ENCODE measurements at regions not wholly inside any gene's neighbourhood (a gene's known extent, or its start where the extent isn't known, plus 50 kb on each side); places are given as distances from the start of the nearest gene placed in this dataset.

GRCh38 chr10:125605167-125605566 lies 77.8 kb downstream of the TEX36 start:
- Histone ChIP-seq H3K4me3 (no peak overlapping the region), H3K27ac (ENCODE audit: low read depth in 1 of 2, low read length in 1 of 2) (no peak overlapping the region)
- TF ChIP-seq CTCF (IDR thresholded peaks at IDR 0.05; ENCODE audit: control extremely low read depth, extremely low read depth), result no peak

GRCh38 chr10:125602825-125603224 lies 80.1 kb downstream of the TEX36 start:
- Histone ChIP-seq H3K36me3 (ENCODE audit: control insufficient read depth in 4 of 4, insufficient read depth in 4 of 4, low read length in 4 of 4) (no peaks in the 10 kb centered on the region), H3K27ac (ENCODE audit: low read depth in 1 of 2, low read length in 1 of 2) (no peak overlapping the region), H3K27me3 (ENCODE audit: control insufficient read depth in 3 of 3, insufficient read depth in 3 of 3, low read length in 2 of 3) (no peaks in the 10 kb centered on the region), H3K4me3 (no peak overlapping the region), H3K4me1 (ENCODE audit: control insufficient read depth in 5 of 5, insufficient read depth in 5 of 5, low read length in 5 of 5) (no peaks in the 10 kb centered on the region), H3K9me3 (ENCODE audit: control insufficient read depth in 4 of 4, insufficient read depth in 3 of 4, low read length in 3 of 4) (peaks cover 0 to 11% (median 4%) of the 10 kb centered on the region in 4 donors), H3K9ac (ENCODE audit: insufficient read depth in 1 of 2, low read length in 2 of 2) (no peak overlapping the region)
- ATAC-seq (ENCODE audit: insufficient read depth, low FRiP score) (no peak), DNase-seq (no peak)
- WGBS, 2 donors, result 88 to 89% methylated on average over 13 of the region's 13 CpGs
- TF ChIP-seq CTCF (IDR thresholded peaks at IDR 0.05; ENCODE audit: control extremely low read depth, extremely low read depth), result no peak

More at GRCh38 chr10:125605167-125605566, 77.8 kb downstream of the TEX36 start:
- 87 to 91% methylated on average over 4 of the region's 4 CpGs for WGBS, 2 donors
- DNase-seq (no peak), ATAC-seq (ENCODE audit: insufficient read depth, low FRiP score) (no peak)
- H3K9me3 ChIP-seq (ENCODE audit: control insufficient read depth in 4 of 4, insufficient read depth in 3 of 4, low read length in 3 of 4), result peaks cover 0 to 7% (median 1%) of the 10 kb centered on the region in 4 donors
- no peaks in the 10 kb centered on the region for H3K4me1 ChIP-seq (ENCODE audit: control insufficient read depth in 5 of 5, insufficient read depth in 5 of 5, low read length in 5 of 5)
- H3K9ac ChIP-seq (ENCODE audit: insufficient read depth in 1 of 2, low read length in 2 of 2), result no peak overlapping the region
- no peaks in the 10 kb centered on the region for H3K36me3 ChIP-seq (ENCODE audit: control insufficient read depth in 4 of 4, insufficient read depth in 4 of 4, low read length in 4 of 4)
- H3K27me3 ChIP-seq (ENCODE audit: control insufficient read depth in 3 of 3, insufficient read depth in 3 of 3, low read length in 2 of 3), result no peaks in the 10 kb centered on the region

GRCh38 chr10:125599194-125599593 lies 83.8 kb downstream of the TEX36 start:
- Histone ChIP-seq H3K36me3 (ENCODE audit: control insufficient read depth in 4 of 4, insufficient read depth in 4 of 4, low read length in 4 of 4) (no peaks in the 10 kb centered on the region), H3K9me3 (ENCODE audit: control insufficient read depth in 4 of 4, insufficient read depth in 3 of 4, low read length in 3 of 4) (peaks cover 0 to 17% (median 5%) of the 10 kb centered on the region in 4 donors), H3K4me3 (no peak overlapping the region), H3K9ac (ENCODE audit: insufficient read depth in 1 of 2, low read length in 2 of 2) (no peak overlapping the region), H3K27me3 (ENCODE audit: control insufficient read depth in 3 of 3, insufficient read depth in 3 of 3, low read length in 2 of 3) (no peaks in the 10 kb centered on the region), H3K4me1 (ENCODE audit: control insufficient read depth in 5 of 5, insufficient read depth in 5 of 5, low read length in 5 of 5) (no peaks in the 10 kb centered on the region), H3K27ac (ENCODE audit: low read depth in 1 of 2, low read length in 1 of 2) (no peak overlapping the region)
- no peak for TF ChIP-seq CTCF (IDR thresholded peaks at IDR 0.05; ENCODE audit: control extremely low read depth, extremely low read depth)
- DNase-seq, result no peak
- WGBS, 2 donors, result 68 to 69% methylated on average over 4 of the region's 4 CpGs
- ATAC-seq (ENCODE audit: insufficient read depth, low FRiP score), result no peak

GRCh38 chr10:125595911-125596310 lies 87.1 kb downstream of the TEX36 start:
- Histone ChIP-seq H3K27ac (ENCODE audit: low read depth in 1 of 2, low read length in 1 of 2) (no peak overlapping the region), H3K4me1 (ENCODE audit: control insufficient read depth in 5 of 5, insufficient read depth in 5 of 5, low read length in 5 of 5) (peaks cover 0 to 5% (median 0%) of the 10 kb centered on the region in 5 donors), H3K4me3 (no peak overlapping the region), H3K27me3 (ENCODE audit: control insufficient read depth in 3 of 3, insufficient read depth in 3 of 3, low read length in 2 of 3) (no peaks in the 10 kb centered on the region), H3K9me3 (ENCODE audit: control insufficient read depth in 4 of 4, insufficient read depth in 3 of 4, low read length in 3 of 4) (peaks cover 0 to 14% (median 5%) of the 10 kb centered on the region in 4 donors), H3K9ac (ENCODE audit: insufficient read depth in 1 of 2, low read length in 2 of 2) (no peak overlapping the region), H3K36me3 (ENCODE audit: control insufficient read depth in 4 of 4, insufficient read depth in 4 of 4, low read length in 4 of 4) (no peaks in the 10 kb centered on the region)
- ATAC-seq (ENCODE audit: insufficient read depth, low FRiP score), result no peak
- no peak for DNase-seq
- TF ChIP-seq CTCF (IDR thresholded peaks at IDR 0.05; ENCODE audit: control extremely low read depth, extremely low read depth), result no peak
